Sigmoid colon (tissue), 4 donors: ENCODE measurements at regions not wholly inside any gene's neighbourhood (a gene's known extent, or its start where the extent isn't known, plus 50 kb on each side); places are given as distances from the start of the nearest gene placed in this dataset.

Experiments
- CTCF ChIP-seq, 4 experiments: fragments of 450-650 bp in 3 of 4; fragments of 200-600 bp in 1 of 4; IDR thresholded peaks; one replicate each; pipeline ENCODE4 v1.5.1; 2016 to 2019; ENCODE audit warnings: antibody characterized with exemption in 4 of 4, mild to moderate bottlenecking in 3 of 4, moderate library complexity in 2 of 4
- EP300 ChIP-seq, 4 donors: sonication (generic); formaldehyde crosslinking; IDR thresholded peaks; one replicate each; pipeline ENCODE4 v1.6.1; 2017; ENCODE audit warnings: antibody characterized with exemption in 4 of 4
- POLR2A ChIP-seq, 2 donors: fragments of 450-650 bp; IDR thresholded peaks; one replicate each; pipeline ENCODE4 v1.6.1; 2016; ENCODE audit warnings: antibody characterized with exemption in 2 of 2, mild to moderate bottlenecking in 2 of 2, moderate library complexity in 2 of 2

DNA sequence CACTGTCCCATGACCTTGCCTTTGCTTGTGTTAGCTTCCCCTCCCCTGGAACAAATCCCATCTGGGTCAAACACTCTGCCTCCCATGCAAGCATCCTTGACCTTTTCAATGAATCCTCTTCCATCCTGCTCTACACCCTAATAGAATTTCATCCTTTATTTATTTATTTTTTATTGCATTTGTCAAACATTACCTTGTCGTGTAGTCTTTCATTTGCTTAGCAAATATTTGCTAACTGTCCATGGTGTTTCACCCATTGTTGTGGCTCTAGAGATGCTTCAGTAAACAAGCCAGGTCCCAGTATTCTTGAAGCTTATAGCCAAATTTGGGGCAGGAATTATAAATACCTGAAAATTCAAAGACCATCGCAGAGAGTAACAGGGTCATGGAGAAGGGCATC is 51.0 kb upstream of the MRTFB start:
- TF ChIP-seq CTCF (IDR thresholded peaks at IDR 0.05): no peak
- no peak for TF ChIP-seq EP300 (IDR thresholded peaks at IDR 0.05)
- no peak for TF ChIP-seq POLR2A (IDR thresholded peaks at IDR 0.05)
